HTR-8/SVneo (cell line): ENCODE measurements at regions not wholly inside any gene's neighbourhood (a gene's known extent, or its start where the extent isn't known, plus 50 kb on each side); places are given as distances from the start of the nearest gene placed in this dataset.
"Not testable (repeated sequence)": the region's sequence is repeated elsewhere in the genome, so short reads cannot be mapped to it uniquely, and the experiment has no call there.

Experiments
- DNase-seq: peaks from one replicate; pipeline ENCODE4 v3.0.0; 2011; ENCODE audit warnings: low spot score, mixed read lengths; ENCODE audit not compliant: insufficient read length
- FAIRE-seq: peaks from 2 replicates; lab custom pipeline; 2011; peaks lifted over from hg19 to GRCh38; lab: Jason Lieb, UNC

GRCh38 chr4:1544861-1545281 is 138.6 kb upstream of the NKX1-1 start:
- FAIRE-seq (no peak), DNase-seq (no peak)

GRCh38 chr4:1544435-1544834 is 138.2 kb upstream of the NKX1-1 start:
- FAIRE-seq, DNase-seq: not testable (repeated sequence)

DNA sequence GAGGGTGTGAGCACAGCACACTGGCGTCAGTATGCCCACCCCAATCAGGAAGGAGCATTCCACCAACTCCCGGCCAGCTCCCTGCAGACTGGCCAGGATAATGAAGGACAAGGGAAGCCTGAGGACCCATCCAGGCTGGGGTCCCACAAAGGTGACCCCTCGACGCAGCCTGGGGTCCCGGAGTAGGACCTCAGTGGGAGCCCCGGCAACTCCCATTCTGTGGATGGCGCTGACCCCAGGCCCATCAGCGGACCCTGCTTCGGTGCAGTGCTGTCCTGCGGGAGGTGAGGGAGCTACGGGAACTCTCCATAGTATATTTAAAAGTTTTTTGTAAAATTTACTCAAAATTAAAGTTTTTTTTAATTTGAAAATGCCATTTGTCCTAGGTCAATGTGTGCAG is 137.7 kb upstream of the NKX1-1 start:
- no peak for DNase-seq
- FAIRE-seq, result no peak

DNA sequence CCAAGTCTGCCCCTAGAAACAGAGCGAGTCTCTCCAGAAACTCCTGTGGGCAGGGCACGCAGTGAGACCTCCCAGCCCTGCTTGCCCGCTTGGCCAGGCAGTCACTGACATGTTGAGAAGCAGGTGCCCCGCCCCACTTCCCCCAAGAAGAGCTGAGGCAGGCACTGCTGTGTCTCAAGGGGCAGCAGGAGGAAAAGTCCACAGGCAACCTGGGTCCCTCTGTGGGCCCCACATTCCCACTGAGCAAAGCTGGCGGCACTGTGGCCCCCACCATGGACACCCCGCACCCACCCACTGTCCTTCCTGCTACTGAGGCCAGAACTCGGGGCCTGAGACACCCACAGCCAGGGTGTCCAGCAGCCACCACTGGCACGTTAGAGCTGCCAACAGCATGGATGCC is 137.3 kb upstream of the NKX1-1 start:
- FAIRE-seq, result no peak
- no peak for DNase-seq

- FAIRE-seq (no peak), DNase-seq (no peak)
Observed at GRCh38 chr4:1542516-1543320, 136.5 kb upstream of the NKX1-1 start.

DNA sequence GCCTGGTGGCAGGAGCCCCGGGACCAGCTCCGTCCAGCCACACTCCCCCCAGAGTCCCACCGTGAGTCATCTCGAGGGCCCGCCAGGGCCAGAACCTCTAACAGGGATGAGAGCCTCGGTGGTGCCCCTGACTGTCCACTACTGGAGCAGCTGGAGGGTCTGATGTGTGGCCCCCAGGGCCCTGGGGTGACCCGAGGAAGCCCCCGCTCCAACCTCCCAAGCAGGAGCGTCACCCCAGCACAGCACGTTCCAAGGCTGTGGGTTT is 135.9 kb upstream of the NKX1-1 start:
- no peak for DNase-seq
- no peak for FAIRE-seq

- DNase-seq (no peak), FAIRE-seq (no peak)
Observed at GRCh38 chr4:1541449-1542225, 135.4 kb upstream of the NKX1-1 start.

- no peak for DNase-seq
- no peak for FAIRE-seq
Observed at GRCh38 chr4:1540601-1541375, 134.5 kb upstream of the NKX1-1 start.

GRCh38 chr4:1539859-1540600 is 133.8 kb upstream of the NKX1-1 start:
- no peak for DNase-seq
- FAIRE-seq, result no peak

DNA sequence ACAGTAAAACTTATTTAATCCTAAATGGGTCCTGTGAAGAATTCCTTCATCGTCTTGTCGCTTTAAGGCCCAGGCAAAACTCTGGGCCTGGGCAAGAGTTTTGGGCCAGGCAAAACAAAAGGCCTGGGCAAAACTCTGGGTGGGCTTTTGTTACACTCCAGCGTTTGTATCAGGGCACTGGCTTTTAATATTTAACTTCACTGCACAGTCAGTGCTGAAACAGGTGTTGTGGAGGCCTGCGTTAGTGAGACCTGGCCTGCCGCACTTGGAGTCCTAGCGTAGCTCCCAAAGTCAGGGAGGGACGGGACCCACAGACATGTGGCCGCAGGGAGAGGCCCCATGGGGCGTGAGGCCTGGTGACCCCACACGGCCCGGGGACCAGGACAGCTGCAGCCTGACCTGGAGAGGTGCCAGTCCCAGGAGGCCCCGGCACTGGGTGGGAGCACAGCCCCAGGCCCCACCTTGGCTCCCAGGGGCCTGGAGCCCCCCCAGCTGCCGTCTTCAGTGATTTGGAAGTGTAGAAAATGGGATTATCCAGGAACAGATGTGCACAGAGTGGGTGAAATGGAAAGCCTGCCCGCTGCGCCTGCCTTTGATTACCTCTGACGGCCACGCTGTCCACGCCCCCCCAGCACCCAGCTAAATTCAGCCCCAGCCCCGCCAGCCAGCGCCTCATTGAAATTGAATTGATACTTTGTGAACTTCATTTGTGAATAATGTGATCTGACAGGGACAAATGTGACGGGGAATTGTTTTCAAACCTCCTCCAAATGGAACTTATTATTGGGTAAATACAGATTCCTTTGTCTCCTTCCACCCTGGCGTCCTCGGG is 132.9 kb upstream of the NKX1-1 start:
- FAIRE-seq (no peak), DNase-seq (no peak)

- no peak for FAIRE-seq
- DNase-seq, result no peak
Observed at GRCh38 chr4:1538096-1538410, 131.8 kb upstream of the NKX1-1 start.

GRCh38 chr4:1537410-1538095 is 131.3 kb upstream of the NKX1-1 start:
- FAIRE-seq (no peak), DNase-seq (no peak)

DNA sequence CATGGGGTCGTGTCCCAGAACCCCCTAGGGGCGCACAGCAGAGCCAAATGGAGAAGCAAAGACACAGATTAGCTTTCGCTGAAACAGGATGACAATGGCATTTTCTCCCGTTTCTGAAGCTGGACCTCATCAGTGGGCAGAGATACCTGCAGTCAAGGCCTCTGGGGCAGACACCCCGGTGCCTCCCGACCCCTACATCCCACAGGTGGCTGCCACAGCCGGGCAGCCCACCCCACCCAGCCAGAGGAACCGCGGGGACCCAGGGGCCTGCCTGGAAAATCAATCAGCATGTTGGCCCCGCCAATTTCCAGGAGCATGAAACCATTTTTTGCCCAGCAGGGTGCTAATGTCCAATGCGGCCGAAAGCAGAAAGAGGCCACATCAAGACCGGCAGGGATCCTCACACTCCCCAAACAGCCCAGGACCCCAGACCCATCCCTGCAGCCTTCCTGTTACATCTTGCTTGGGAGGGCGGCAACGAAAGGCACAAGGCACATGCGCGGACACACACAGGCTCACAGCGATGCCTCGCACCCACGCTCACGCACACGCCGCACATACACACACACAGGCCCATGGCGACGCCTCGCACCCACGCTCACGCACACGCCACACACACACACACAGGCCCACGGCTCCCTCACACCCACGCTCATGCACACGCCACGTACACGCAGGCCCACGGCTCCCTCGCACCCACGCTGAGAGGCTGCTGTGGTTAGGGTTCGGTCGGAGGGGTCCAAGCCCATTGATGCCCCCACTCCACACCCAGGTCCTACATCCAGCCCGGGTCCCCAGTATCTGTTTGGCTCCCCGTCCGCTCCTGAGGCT is 130.6 kb upstream of the NKX1-1 start:
- DNase-seq (no peak), FAIRE-seq (no peak)

DNA sequence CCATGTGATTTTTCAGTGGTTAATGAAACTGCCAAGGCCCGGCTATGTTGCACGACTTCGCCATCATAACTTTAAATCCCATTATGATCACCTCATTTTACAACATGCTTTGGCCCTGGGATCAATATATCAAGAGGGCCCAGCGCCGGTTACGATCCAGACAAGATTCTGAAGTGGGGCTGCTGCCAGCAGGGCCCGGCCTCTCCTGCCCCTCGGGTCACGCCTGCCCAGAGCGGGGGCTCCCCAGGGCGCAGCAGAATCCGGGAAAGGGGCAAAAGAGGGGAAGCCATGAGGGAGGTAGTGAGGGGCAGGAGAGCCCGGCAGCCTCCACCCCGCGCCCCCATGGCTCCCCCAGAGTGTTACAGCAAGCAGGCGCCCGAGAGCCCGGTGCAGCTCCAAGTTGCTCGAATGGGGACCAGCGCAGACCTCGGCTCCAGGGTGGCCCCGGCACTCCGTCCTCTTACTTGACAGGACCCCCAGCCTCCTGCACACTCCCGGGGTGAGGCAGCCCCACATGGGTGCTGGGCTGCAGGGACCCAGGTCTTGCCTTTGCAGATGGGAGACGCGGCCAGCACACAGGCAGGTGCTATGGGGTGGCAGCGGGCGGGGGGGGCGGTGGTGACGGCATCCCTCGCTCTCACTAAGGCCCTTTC is 129.8 kb upstream of the NKX1-1 start:
- FAIRE-seq (no peak), DNase-seq (no peak)

- DNase-seq (no peak), FAIRE-seq (peak; percentile 80)
Observed at GRCh38 chr4:1534876-1535526, 128.8 kb upstream of the NKX1-1 start.

DNA sequence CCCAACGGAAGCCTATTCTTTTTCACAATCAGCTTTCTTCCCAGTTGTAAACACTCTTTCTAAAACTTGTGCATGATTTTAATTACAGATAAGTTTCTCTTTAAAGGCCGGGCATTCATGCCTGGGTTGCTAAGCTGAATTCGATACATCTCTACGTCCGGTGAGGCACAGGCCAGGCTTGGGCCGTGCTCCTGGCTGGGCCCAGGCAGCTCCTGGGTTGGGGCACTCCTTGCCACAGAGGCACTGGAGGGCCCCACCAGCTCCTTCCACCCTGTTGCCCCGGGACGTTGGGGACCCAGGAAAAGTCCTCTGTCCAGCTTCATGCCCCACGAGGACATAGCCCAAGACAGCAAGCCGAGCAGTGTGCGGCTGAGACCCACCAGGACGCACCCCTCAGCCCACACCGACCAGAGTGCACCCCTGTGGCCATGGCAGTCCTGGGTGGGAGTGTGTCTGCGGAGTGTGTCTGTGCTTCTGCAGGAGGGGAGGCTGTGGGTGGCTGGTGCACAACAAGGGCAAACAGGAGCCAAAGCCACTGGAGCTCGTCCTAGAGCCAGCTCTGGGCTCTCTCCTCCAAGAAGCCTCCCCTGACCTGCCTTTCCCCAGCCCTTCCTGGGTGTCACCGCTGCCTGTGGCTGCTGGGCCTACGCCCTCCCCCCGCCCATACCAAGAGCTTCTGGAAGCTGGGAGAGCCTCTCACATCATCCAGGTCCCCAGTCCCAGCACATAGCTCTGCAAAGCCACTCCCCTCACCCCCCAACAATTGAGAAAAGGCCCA is 128.0 kb upstream of the NKX1-1 start:
- DNase-seq (no peak), FAIRE-seq (no peak)
